ENCODE measurements at regions not wholly inside any gene's neighbourhood (a gene's known extent, or its start where the extent isn't known, plus 50 kb on each side); places are given as distances from the start of the nearest gene placed in this dataset.

DNA sequence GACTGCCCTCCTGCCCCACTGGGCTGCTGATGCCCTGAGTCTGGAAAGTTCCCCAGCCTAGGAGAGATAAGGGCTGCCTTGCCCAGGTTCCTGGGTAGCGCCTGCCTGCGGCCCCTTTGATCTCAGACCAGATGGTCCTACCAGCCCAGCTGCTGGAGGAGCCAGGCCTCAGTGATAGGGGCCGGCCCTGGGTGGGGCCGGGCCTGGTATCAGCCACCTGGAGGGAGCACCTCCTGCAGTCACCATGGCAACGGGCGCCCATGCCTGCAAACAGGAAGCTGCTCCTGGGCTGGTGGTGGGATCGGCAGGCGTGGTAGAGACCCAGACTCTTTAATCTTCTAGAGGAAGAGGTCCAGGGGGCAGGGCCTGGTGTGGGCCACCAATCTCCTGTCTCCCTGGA, 119.7 kb upstream of the WNT4 start:
- no peak for DNase-seq (ENCODE audit: low read depth in 4 of 4, low spot score in 3 of 4)

DNA sequence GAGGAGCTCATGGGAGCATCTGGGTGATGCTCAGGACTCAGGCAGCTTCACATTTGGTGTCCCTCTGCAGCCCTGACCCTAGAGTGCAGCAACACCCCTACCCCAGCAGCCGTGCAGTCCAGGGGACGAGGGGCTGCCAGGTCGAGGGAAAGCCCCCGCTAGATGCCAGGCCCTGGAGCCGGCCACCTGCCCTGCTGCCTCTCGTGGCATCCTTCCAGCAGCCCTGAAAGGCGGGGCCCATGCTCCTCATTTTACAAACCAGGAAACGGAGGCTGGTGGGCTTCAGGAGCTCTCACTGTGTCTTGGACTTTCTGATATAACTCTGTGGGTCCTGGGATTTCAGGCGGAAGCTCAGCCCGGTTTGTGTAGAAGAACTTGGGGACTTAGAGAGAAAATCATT, 120.5 kb upstream of the WNT4 start:
- no peak for DNase-seq (ENCODE audit: low read depth in 4 of 4, low spot score in 3 of 4)

DNA sequence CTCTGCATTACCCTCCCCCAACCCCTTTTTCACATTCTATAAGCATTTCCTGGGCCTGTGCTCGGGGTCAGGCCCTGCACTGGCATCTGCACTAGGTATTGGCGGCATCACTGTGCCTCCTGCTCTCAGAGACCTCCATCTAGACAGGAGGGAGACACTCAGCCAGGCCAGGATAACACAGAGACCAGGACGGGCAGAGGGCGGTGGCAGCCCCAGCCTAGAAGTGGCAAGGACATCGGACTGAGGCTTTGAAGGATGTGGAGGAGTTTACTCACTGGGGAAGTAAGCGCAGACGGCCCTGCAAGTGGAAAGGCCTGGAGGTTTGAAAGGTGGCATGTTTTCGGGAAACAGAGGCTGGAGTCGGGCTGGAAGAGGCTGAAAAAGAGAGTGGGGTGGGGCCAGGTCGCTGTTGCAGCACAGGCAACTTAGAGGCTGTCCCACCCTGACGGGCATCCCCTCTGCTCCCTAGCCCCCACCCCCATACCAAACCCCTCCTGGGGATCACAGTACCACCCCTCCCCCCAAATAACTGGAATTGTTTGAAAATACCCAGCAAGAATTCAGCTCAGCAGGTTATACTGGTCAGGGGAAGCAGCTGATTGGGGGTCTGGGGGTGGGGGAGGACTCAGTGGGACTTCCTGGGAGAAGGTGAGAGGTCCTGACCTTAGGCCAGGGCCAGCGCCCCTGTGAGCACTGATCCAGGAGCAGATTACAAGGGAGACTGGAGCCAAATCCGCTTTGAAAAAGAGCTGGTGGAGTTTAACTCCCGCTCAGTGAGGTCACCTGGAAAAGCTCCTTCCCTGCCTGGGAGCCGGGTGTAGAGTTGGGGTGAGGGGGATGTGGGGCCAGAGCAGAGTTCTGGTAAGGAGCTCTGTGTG, 121.8 kb upstream of the WNT4 start:
- DNase-seq (ENCODE audit: low read depth in 4 of 4, low spot score in 3 of 4): no peak

DNA sequence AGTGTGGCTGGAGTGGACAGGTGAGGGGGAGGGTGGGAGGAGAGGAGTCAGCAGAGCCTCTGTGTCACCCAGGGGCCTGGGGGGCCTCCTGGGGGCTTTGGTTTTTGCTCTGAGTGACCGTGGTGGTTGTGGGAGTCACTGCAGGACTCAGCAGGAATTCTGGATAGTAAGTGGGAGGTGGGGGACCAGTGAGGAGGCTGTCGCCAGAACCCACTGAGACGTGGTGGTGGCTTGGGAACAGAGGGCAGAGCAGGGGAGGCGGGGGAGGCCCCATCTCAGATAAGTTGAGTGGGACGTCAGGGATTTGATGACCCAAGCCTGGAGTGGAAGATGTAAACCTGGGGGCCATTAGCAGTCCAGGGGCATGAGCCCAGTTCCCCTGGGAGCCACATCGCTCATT, 123.2 kb upstream of the WNT4 start:
- DNase-seq (ENCODE audit: low read depth in 4 of 4, low spot score in 3 of 4): no peak

DNA sequence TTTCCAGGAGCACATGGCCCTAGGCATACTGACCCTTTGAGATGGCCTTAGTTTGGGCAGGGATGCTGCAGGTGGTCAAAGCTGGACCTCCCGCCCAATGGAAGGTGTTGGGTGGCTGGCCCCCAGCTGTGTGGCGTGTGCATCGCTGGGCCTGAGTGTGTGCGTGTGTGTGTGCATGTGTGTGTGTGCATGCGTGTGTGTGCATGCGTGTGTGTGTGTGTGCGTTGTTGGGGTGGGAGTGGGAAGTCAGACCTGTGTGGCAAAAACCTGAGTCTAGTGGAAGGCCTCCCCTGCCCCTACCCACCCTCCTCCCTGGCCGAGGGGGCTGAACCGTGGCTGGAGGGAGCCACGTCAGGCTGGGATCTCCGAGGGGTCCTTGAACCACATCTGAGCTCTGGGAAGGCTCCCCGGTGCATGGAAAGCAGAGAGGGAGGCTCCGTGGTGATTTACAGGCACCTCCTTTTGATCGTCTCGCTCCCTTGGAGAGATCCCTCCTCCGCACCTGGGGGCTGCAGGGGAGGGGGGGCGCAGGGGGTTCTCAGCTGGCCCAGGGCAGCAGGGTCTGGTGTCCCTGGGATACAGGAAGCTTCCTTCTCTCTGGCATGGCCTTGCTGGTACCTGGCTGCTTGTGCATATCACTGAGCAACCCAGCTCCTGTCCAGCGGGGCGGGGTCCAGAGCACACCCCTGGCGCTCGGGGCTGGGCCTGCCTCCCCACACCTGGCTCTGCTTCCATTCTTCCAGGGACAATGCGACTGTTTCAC, 124.7 kb upstream of the WNT4 start:
- DNase-seq (ENCODE audit: low read depth in 4 of 4, low spot score in 3 of 4): no peak

DNA sequence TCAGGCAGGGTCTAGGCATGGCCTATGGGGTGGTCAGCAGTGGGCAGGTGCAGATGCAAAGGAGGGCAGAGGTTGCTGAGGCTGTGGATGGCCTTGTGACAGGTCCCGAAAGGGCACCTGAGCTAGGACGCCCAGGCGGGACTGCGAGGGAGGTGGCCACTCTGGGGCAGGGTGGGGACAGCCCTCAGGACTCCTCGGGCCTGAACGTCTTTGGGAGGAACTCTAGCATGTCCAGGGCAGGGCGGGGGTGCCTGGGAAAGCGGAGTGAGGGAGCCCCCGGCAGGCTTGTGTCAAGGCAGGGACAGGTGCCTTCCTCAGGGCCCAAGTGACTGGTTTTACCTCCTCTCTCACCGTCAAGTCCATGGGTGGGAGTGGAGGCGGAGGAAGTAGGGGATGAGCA, 125.4 kb upstream of the WNT4 start:
- DNase-seq (ENCODE audit: low read depth in 4 of 4, low spot score in 3 of 4): no peak

DNA sequence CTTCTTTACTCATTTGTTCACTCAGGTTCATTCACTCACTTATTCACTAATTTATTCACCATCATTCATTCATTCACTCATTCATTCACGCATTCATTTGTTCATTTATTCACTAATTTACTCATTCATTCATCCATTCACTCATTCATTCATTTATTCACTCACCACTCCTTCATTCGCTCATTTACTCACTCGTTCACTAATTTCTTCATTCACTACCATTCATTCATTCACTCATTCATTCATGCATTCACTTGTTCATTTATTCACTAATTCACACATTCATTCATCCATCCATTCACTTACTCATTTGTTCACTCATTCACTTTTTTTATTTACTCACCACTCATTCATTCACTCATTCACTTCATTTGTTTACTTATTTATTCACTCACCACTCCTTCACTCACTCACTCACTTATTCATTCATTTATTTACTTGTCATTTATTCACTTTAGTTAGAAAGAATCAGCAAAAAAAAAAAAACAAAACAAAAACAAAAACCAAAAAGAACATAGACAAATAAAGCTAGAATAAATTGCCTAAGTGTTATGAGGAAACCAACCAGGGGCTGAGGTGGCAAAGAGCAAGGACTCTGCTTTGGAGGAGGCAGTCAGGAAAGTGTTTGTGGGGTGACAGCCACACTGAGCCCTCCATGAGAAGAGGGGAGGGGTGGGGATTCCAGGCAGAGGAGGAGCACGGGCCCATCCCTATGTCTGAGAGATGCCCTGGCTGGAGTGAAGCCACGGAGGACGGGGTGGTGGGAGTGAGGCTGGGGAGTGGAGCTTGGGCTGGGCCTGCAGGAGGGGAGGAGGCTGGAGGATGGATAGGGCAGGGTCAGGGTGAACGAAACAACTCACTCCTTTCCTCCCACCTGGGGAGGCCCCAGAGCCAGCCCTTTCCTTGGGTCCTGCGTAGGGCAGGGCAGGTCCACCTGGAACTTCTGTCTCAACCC, 129.2 kb upstream of the WNT4 start:
- no peak for DNase-seq (ENCODE audit: low read depth in 4 of 4, low spot score in 3 of 4)

DNA sequence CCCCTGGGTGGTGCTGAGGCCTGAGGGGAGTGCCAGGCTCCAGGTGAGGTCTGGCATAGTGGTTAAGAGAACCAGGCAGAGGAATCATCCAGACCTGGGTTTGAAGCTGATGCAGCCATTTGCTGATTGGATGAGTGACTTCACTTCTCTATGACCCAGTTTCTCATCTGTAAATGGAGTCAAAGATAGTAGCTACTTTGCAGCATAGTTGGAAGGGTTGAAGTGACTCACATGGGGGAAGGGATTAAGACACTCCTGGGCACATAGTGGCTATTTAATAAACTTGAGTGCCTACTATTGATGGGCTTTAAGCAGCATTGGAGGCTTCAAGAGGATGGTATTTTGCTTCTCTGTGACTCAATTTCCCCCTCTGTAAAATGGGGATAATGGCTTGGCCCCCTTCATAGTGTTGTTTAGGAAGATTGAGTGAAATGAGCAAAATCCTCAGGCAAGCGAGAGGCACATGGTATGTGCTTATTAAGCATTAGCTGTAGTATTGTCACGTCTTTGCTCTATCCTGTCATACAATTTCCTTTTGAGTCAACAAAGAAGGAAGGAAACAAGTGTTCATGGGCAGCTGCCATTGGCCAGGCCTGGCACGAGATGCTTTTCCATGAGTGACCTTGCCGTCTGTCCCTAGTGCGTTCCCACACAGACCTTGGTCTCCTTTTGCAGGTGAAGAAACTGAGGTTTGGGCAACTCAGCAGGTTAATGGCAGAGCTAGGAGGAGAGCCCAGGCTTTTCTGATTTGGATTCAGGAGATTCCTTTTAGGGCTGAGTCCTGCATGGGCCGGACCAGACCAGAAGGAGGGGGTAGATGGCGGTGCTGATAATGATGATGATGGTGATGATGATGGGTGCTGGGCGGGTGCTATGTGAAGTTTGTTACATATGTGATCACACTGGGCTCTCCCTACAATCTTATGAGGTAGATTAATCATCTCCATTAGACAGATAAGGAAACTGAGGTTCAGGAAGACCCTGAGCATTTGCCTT, 131.1 kb upstream of the WNT4 start:
- no peak for DNase-seq (ENCODE audit: low read depth in 4 of 4, low spot score in 3 of 4)

DNA sequence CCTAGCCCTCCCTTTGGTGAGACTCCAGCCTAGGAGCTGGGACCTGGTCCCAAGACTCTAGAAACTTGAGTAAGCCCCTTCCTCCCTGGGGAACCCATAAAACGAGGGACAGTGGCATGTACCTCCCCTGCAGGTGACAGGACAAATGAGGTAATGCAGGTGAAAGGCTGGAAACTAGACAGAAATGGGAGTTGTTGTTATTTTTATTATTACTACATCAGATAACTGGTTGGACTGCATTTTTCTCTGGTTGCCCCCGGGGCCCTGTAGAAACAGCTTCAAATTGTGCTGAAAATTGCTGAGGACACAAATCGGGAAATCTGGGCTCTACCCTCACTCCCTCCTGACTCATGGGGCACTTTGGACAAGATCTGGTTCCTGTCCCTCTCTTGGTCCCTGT, 132.3 kb upstream of the WNT4 start:
- DNase-seq (ENCODE audit: low read depth in 4 of 4, low spot score in 3 of 4): no peak

DNA sequence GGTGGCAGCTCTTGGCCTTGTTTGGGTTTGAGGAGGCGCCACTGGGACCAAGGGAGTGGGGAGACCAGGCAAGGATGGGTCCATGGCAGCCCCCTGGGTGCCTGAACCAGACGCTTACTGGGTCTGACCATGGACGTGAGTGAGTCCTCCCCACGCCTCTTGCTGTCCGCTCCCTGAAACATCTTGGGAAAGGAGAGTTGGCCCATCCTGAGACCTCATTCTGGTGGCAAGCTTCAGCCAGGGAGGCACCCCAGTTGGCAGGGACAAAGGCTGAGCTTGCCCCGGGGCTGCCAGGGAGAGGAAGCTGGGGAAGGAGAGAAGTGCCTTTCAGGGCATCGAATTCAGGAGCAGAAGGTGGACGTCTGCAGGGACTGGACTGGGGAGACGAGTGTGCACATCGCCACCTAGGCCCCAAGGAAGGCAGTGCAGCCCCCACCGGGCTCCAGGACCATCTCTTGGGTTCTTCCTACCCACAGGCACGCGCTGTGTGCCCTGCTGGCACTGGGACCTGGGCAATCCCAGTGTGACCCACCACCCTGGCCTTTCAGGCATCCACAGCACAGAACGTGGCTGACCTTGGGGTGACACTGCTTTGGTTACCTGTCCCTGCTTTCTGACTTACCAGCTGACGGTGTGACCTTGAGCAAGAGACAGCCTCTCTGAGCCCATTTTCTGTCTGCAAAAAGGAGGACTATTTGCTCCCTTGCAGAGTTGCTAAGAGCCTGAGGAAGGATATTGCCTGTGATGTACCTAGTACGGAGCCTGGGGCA, 132.9 kb upstream of the WNT4 start:
- DNase-seq (ENCODE audit: low read depth in 4 of 4, low spot score in 3 of 4): no peak

DNA sequence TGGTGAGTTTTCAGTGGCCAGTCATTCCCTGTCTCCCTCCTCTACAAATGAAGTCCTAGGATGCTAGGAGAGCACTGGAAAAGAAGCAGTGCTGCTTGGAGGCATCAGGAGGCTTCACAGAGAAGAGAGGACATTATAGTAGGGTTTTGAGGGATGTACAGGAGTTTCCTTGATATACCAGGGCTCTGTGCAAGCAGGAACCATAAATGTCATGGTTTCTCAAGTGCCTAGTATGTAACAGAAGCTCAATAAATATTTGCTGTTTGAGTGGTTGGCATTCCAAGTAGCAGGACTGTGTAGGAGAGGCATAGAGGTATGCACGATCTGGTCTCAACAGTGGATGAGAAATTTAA, 133.5 kb upstream of the WNT4 start:
- DNase-seq (ENCODE audit: low read depth in 4 of 4, low spot score in 3 of 4): no peak

DNA sequence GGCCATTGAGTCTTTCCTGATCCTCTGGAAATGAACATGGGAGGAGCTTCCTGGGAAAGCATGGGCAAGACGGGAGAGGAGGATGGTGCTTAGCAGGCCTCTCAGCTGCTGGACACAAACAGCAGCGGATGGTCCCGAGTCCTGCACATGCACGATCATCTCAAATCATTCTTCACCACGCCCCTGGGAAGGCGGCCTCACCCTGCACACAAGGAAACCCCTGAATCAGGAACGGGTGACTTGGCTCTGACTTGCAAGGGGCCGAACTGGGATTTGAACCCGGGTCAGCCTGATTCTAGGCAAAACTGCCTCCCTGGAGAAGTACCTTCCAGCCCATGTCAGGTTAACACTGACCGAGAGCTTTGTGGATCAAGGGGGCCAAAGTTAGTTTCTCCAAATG, 134.8 kb upstream of the WNT4 start:
- no peak for DNase-seq (ENCODE audit: low read depth in 4 of 4, low spot score in 3 of 4)

DNA sequence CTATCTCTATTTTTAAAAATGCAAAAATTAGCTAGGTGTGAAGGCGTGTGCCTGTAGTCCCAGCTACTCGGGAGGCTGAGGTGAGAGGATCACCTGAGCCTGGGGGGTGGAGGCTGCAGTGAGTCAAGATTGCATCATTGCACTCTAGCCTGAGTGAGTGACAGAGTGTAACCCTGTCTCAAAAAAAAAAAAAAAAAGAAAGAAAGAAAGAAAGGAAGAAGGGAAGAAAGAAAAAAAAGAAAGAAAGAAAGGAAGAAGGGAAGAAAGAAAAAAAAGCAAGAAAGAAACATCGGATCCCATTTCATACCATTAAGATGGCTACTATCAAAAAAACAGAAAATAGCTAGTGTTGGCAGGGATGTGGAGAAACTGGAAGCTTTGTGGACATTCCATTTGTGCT, 136.8 kb upstream of the WNT4 start:
- DNase-seq (ENCODE audit: low read depth in 4 of 4, low spot score in 3 of 4): no peak

DNA sequence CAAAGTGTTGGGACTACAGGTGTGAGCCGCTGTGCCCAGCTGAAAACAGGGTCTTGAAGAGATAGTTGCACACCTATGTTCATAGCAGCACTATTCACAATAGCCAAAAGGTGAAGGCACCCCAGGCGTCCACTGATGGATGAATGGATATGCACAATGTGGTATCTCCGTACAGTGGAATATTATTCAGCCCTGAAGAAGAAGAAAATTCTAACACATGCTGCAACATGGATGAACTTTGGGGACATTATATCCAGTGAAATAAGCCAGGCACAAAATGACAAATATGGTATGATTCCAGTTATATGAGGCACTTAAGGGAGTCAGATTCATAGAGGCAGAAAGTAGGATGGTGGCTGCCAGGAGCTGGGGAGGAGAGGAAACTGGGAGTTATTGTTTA, 137.6 kb upstream of the WNT4 start:
- no peak for DNase-seq (ENCODE audit: low read depth in 4 of 4, low spot score in 3 of 4)

DNA sequence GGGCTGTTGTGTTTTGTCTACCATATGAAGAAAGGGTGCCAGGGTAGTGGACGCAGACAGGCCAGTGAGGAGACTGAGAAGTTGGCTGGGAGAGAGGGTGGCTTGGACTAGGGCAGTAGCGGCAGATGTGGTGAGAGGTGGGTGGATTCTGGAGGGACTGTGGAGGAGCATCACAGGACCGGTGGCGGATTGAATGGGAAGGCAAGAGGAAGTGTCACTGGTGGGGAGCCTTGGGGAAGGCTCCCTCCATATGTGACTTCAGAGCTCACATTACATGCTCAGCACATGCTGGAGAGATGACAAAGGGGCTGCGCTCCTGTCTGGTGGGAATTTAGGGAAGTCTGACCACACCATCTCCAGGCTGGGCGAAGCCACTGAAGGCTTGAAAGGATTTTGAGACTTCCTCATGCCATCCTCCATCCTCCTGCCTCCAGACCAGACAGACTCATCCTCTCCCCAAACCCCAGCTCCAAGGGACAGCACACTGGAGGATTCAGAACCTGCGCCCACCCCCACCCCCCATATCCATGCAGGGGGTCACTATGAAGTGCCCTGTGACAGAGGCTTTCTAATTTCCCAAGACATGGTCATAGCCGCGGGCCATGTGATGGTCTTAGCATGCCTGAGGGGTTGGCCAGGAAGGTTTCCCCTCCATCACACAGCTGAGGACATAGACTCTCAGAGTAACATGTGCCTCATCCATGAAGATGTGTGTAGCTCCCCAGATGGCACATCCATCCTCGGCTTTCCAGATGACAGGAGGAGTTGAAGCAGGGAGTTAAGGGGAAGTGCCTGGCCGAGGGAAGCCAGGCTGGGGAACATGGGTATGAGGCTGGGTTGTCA, 138.8 kb upstream of the WNT4 start:
- no peak for DNase-seq (ENCODE audit: low read depth in 4 of 4, low spot score in 3 of 4)

DNA sequence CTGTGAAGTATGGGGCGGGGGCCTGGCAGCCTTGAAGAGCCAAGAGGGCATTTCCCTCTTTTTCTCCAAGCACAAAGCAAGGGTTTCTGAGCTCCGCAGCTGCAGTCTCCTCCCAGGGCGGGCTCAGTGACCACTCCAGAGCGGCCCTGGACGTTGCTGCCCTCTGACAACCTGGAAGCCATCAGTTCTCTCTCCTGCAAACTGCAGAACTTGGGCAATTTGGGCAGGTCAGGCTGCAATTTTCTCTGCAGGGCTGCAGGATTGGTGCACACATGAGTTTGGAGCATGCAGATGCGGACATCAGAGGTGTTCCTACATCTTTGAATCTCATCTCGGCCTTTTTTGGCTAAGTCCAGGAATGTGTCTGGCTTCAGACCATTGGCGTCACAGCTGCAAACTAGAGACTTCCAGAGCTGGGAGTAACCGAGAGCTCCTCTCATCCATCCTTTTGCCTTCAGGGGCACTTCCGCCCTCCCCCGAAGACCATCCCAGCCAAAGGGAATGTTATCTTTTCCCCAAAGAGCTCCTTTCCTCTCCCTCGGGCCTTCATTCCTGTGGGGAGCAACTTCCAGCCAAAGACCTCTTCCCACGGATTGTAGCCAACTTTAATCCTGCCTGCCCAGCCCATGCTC, 139.6 kb upstream of the WNT4 start:
- no peak for DNase-seq (ENCODE audit: low read depth in 4 of 4, low spot score in 3 of 4)

DNA sequence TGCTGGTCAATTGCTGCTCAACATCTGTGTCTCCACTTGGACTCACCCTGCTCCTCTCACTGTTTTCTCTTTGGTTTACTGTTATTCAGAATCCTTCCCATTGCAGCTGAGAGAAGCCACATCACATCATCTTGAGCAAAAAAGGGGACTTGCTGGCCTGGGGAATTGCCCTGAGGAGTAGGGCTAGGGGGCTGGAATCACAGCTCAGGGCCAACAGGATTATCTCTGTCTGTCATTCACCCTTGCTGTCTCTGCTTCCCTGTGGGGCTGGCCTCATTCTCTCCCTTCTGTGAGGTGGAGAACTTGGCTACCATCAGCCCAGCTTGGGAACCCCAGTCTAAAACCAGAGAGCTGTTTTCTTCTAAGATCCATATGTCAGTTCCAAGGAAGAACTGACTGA, 140.7 kb upstream of the WNT4 start:
- no peak for DNase-seq (ENCODE audit: low read depth in 4 of 4, low spot score in 3 of 4)

DNA sequence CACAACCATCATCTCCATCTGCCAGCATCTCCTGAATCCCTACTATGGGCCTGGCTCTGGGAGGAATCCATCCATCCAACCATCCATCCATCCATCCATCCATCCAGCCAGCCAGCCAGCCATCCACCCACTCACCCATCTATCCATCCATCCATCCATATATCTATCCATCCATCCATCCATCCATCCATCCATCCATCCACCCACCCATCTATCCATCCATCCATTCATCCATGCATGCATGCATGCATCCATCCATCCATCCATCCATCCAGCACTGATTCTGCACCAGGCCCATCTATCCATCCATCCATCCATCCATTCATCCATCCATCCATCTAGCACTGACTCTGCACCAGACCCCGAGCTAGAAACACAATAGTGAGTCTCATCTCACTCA, 141.3 kb upstream of the WNT4 start:
- DNase-seq (ENCODE audit: low read depth in 4 of 4, low spot score in 3 of 4): no peak
